Transverse colon (tissue), 3 donors: ENCODE measurements at regions not wholly inside any gene's neighbourhood (a gene's known extent, or its start where the extent isn't known, plus 50 kb on each side); places are given as distances from the start of the nearest gene placed in this dataset.

ENCODE experiments used
- POLR2A ChIP-seq: fragments of 450-650 bp; IDR thresholded peaks from one replicate; pipeline ENCODE4 v1.6.1; 2016; ENCODE audit warnings: antibody characterized with exemption, mild to moderate bottlenecking, moderate library complexity
- TF ChIP-seq, protein P1 (sequence below), 5 experiments: fragments of 200-600 bp in 3 of 5; fragments of 450-650 bp in 2 of 5; sonication (generic) in 3 of 5; IDR thresholded peaks; 1 replicate in 2 of 5; 2 replicates in 3 of 5; pipeline ENCODE4 v1.5.1; 2016 to 2017; ENCODE audit warnings: antibody characterized with exemption in 5 of 5, inconsistent platforms in 3 of 5, mild to moderate bottlenecking in 2 of 5, moderate library complexity in 1 of 5

DNA sequence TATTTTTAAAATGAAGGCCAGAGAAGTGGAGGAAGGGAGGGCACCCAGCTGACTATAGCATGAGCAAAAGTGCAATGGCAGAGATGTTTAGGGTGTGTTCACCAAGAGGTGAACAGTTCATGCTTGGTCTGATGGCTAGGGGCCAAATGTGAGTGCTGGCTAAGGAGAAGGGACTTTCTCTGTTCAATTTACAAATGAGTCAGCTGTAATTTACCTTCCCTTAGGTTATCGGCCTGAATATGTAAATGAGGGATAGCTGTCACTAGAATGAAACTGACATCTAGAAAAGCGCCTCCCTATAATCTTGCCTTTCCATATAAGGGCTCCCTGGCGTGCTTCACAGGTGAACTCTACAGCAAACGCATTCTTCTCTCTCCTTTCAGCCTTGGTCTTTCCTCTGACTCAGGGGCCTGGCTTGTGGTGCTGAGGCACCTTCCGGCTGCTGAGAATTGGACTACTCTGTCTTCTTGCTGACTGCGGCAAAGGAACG, 114.7 kb upstream of the BACH2 start:
- TF ChIP-seq, protein P1, sequence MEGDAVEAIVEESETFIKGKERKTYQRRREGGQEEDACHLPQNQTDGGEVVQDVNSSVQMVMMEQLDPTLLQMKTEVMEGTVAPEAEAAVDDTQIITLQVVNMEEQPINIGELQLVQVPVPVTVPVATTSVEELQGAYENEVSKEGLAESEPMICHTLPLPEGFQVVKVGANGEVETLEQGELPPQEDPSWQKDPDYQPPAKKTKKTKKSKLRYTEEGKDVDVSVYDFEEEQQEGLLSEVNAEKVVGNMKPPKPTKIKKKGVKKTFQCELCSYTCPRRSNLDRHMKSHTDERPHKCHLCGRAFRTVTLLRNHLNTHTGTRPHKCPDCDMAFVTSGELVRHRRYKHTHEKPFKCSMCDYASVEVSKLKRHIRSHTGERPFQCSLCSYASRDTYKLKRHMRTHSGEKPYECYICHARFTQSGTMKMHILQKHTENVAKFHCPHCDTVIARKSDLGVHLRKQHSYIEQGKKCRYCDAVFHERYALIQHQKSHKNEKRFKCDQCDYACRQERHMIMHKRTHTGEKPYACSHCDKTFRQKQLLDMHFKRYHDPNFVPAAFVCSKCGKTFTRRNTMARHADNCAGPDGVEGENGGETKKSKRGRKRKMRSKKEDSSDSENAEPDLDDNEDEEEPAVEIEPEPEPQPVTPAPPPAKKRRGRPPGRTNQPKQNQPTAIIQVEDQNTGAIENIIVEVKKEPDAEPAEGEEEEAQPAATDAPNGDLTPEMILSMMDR (IDR thresholded peaks at IDR 0.05): no peak
- TF ChIP-seq POLR2A: no peak
